Gastroesophageal sphincter (tissue), 3 donors: ENCODE measurements at regions not wholly inside any gene's neighbourhood (a gene's known extent, or its start where the extent isn't known, plus 50 kb on each side); places are given as distances from the start of the nearest gene placed in this dataset.

Experiments used
- CTCF ChIP-seq, 4 experiments: fragments of 200-600 bp in 2 of 4; fragments of 450-650 bp in 2 of 4; sonication (generic) in 1 of 4; IDR thresholded peaks; one replicate each; pipeline ENCODE4 v1.5.1; 2017 to 2019; ENCODE audit warnings: antibody characterized with exemption in 4 of 4, mild to moderate bottlenecking in 2 of 4, moderate library complexity in 2 of 4
- EP300 ChIP-seq: sonication (generic); formaldehyde crosslinking; IDR thresholded peaks from one replicate; pipeline ENCODE4 v1.6.1; 2017; ENCODE audit warnings: antibody characterized with exemption, mild to moderate bottlenecking

- TF ChIP-seq CTCF (IDR thresholded peaks at IDR 0.05): no peak
- no peak for TF ChIP-seq EP300
These were observed 122.0 kb downstream of the MRPS6 start for GRCh38 chr21:34195335-34195734.
